Epidermal melanocyte (primary cell): ENCODE measurements at regions not wholly inside any gene's neighbourhood (a gene's known extent, or its start where the extent isn't known, plus 50 kb on each side); places are given as distances from the start of the nearest gene placed in this dataset.
"Not testable (repeated sequence)": the region's sequence is repeated elsewhere in the genome, so short reads cannot be mapped to it uniquely, and the experiment has no call there.

Experiments used
- DNase-seq: peaks from one replicate; pipeline ENCODE4 v3.0.0; 2011; ENCODE audit warnings: low spot score; ENCODE audit not compliant: insufficient read length

GRCh38 chr14:99034711-99035171, 237.3 kb downstream of the BCL11B start:
- DNase-seq, result no peak

- no peak for DNase-seq
These were observed 236.7 kb downstream of the BCL11B start for GRCh38 chr14:99035268-99035667.

DNA sequence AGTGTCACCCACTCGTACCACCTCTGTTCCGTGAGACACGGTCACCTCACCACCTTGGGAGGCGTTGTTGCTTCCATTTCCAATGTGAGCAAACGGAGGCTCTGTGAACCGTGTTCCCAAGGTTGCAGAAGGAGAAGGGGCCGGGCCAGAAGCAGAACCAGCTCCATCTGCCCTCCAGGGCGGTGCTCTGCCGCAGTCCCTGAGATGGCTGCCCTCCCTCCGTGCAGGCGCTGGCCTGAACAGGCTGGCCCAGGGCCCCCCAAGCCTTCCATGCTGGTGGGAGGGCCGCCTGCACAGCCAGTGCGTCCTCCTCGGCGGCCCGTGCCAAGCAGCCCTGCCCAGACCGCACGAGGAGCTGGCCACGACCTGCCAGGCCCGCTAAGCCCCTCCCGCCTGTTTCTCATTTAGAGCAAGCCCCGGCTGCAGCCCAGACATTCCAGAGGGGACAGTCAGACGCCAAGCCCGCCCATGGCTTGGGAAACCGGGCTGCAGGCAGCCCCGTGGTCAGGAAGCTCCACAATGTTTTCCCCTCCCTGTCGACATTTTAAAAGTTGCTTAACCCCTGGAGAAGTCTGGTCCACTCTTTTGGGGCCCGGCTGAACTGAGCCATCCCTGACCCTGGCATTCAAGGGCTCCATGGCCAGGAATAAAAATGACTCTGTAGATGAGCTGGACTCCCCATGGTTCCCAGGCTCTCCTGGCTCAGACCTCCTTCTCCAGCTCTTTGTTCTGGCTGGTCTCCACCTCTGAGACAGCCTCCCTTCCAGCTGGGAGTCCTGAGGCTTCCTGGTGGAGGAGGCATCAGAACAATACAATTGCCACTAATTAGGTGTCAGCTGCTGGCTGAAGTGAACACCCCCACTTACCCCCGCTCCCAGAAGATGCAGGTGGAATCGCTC, 236.0 kb downstream of the BCL11B start:
- peak; percentile 86 for DNase-seq

- no peak for DNase-seq
These were observed 235.2 kb downstream of the BCL11B start for GRCh38 chr14:99036611-99037293.

GRCh38 chr14:99037326-99037725, 234.7 kb downstream of the BCL11B start:
- DNase-seq, result not testable (repeated sequence)

- DNase-seq, result no peak
These were observed 234.1 kb downstream of the BCL11B start for GRCh38 chr14:99037777-99038430.

DNA sequence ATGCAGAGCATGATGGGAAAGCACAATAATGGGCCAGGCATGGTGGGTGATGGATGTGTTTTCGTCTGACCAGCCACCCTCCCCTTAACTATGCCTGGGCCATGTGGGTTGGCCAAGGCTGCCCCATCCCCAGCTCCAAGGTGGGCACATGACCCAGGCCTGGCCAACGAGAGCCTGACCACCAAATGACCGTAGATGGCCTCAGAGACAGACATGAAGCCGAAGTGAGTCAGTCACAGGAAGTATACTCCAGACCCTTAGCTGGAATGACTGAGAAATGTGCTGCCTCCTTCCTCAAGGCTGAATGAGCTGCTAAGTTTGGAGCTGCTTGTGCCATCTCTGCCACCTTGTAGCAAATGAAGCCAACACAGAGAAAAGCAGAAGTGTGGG, 233.6 kb downstream of the BCL11B start:
- DNase-seq, result no peak

GRCh38 chr14:99039331-99040041, 232.5 kb downstream of the BCL11B start:
- DNase-seq, result no peak

DNA sequence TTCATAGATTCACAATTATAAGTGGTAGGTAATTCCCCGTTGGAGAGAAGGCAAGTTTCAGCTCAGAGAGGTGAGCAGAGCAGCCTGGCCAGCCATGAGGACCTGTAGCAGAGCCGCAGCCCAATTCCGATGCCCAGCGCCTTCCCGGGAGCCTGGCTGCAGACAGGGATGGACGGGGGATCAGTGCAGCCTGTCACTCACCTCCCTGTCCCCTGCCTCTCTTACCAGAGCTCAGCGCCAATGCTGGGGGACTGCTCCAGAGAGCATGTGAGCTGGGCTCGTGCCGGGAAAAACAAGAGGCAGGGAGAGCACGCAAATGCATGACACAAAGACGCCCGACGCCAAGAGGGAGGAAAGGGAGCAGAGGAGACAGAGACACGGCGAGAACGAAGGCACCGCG, 231.9 kb downstream of the BCL11B start:
- DNase-seq, result no peak

- DNase-seq, result no peak
These were observed 231.3 kb downstream of the BCL11B start for GRCh38 chr14:99040711-99041110.

DNA sequence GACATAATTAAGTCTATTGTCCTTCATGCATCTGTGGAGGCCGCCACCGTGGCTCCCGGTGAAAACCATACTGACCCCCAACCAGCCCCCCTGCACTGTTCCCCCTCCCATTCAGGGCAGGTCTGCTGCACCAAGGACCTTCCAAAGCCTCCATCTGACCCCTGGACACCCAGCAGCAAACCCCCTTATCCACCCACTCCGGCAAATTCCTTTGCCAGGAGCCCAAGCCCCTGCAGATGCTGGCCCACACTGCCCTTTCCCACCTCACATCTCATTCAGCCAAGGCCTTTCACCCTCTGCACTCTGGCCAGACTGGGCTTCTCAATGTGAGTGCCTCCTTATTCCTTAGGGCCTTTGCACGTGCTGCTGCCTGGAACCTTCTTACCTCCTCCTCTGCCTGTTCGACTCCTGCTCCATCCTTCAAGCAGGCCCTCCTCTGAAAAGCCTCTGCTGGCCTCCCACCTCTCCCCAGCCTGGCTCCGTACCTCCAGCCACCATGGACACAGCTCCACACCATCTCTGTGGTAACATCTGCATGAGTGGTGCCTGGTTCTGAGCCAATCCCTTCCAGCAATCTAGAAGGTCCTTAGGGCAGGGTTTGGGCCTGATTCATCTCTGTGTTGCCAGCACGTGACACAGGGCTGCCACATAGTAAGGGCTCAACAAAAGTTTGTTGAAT, 230.7 kb downstream of the BCL11B start:
- DNase-seq, result no peak

DNA sequence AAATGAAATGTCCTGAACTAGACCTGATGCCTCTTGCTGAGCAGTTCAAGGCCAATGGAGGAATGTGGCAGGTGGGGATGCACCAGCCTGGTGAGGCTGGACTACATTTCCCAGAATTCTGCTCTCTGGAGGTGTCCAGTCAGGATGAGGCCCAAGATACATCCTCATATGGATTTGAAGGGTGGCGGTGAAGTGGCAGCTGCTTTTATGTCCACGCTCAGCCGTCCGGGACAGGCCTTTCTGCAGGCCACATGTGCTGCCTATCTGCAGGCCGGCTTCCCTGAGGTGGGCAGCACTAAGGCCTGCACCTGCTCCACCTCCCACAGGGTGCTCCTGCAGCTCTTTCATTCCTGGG, 230.2 kb downstream of the BCL11B start:
- DNase-seq, result no peak

DNA sequence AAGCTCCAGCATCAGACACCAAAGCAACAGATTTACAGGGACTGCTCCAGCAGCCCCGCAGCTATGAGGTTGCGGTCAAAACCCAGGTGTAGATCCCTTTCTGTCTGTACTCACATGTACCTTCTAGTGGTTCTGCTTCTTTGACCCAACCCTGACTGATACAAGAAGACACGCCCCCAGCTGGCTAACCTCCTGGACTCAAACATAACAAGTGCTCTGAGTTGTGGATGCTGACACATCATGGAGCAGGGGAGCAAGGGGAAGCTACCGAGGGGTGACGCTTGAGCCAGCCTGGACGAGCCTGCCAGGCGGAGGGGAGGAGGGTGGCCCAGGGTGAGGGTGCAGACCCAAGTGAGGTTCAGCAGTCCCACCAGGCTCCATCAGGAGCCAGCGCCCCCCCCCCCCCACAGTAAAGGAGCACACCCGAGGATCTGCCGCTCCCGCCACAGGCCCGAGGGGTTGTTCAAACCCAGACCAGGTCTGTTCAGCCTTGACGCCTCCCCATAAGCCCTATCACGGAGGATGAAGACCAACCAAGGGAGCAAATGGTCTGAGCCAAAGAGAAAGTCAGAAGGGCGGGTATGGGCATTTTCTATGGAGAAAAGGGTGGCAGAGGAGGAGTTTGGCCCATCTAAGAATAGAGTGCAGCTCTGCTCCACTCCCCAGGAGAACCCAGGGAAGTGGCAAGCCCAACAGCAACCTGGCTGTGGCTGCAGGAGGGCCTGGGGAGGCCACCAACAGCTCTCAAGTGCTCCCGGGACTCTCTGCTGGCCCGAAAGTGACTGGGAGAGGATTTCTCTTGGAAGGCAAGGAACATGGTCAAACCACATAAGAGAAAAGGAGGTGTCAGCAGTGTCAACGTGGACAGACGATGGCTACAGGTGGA, 229.4 kb downstream of the BCL11B start:
- DNase-seq, result no peak

DNA sequence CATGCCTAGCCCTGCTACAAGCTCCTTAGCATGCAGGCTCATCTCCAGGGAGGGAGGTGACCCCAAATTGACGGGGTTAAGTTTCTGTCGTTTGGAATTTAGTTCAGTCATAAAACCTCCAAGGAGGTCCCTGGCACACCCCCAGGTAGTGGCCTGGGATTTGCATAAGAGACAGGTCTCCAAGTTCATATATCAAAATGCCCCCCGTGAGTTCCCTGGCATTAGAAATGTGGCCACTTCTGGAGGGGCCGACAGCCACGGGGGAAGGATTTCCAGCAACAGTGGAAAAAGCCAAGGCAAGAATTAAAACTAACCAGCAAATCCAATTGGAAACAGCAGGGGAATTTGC, 228.8 kb downstream of the BCL11B start:
- no peak for DNase-seq

- DNase-seq, result no peak
These were observed 228.2 kb downstream of the BCL11B start for GRCh38 chr14:99043756-99044155.

- no peak for DNase-seq
These were observed 224.5 kb downstream of the BCL11B start for GRCh38 chr14:99047441-99048031.

DNA sequence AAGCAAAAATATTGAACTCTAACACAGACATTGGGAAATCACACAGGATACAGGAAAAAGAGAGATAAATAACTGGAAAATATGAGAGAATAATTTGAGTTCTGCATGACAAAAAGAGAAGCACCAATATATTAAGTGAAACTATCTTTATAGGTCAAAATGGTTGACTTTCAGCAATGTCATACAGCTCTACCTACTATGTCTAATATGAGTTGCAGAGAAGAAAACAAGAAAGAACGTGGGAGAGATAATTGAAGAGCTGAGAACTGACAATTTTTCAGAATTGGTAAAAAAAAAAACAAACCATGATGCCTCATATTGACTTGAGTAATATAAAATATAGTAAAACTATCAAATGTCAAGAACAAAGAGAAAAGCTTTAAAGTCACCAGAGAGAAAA, 221.7 kb downstream of the BCL11B start:
- DNase-seq, result no peak

- DNase-seq, result no peak
These were observed 219.5 kb downstream of the BCL11B start for GRCh38 chr14:99052467-99052866.

- no peak for DNase-seq
These were observed 217.0 kb downstream of the BCL11B start for GRCh38 chr14:99055019-99055418.

GRCh38 chr14:99055816-99056215, 216.2 kb downstream of the BCL11B start:
- DNase-seq, result no peak
